ENCODE measurements at regions not wholly inside any gene's neighbourhood (a gene's known extent, or its start where the extent isn't known, plus 50 kb on each side); places are given as distances from the start of the nearest gene placed in this dataset.

DNA sequence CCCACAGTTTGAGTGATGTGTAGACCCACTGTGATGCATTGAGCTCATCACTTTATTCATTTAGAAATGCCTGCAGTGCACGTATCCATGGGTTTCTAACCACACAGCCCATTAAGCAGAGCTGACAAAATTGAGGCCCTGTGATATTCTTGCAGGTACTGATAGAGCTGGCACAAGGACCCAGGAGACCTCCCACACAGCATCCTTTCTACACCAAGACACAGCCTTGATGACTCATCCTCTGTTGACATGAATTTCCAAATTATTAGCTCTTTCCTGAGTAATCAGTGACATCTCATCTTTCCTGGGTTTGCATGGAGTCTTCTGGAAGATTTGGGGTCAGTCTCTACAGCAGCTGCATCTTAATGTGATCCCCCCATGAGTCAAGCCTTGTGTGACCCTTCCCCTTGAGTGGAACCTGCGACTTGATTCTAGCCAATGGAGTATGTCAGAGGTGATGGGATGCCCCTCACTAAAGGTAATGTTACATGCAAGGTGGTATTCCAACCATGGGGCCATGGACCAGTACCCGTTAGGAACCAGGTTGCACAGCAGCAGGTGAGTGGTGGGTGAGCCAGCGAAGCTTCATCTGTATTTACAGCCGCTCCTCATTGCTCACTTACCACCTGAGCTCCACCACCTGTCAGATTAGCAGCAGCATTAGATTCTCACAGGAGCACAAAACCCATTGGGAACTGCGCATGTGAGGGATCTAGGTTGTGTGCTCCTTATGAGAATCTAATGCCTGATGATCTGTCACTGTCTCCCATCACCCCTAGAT is 181.1 kb upstream of the ARL4C start:
- Histone ChIP-seq H3K23ac (ENCODE audit: insufficient read length, low read depth, low read length) (no peak overlapping the region), H3K56ac (ENCODE audit: insufficient read length, low read depth, low read length) (no peak overlapping the region), H4K8ac (replicated peaks; ENCODE audit: insufficient read length, low read depth, low read length) (no peak overlapping the region), H3T11ph (ENCODE audit: low read length) (no peak overlapping the region), H3K18ac (ENCODE audit: insufficient read length, low read depth, low read length) (no peak overlapping the region), H3K27ac (ENCODE audit: insufficient read length, low read depth, low read length) (no peak overlapping the region), H4K20me1 (ENCODE audit: control insufficient read depth, insufficient read depth, insufficient read length) (no peaks in the 10 kb centered on the region), H2BK120ac (ENCODE audit: low read depth, low read length, poor library complexity, severe bottlenecking) (no peak overlapping the region), H3K9me3 (ENCODE audit: control insufficient read depth, low read depth, low read length) (no peaks in the 10 kb centered on the region), H3K27me3 (ENCODE audit: insufficient read depth, low read length) (no peaks in the 10 kb centered on the region), H3K9ac (ENCODE audit: extremely low read depth, insufficient read length, low read length) (no peak overlapping the region), H3K79me2 (ENCODE audit: insufficient read depth, low read length) (no peaks in the 10 kb centered on the region), H3K79me1 (ENCODE audit: insufficient read depth, low read depth, low read length, poor library complexity, severe bottlenecking) (no peaks in the 10 kb centered on the region), H2AFZ (ENCODE audit: low read length) (no peak overlapping the region), H2AK5ac (ENCODE audit: insufficient read length, low read length) (no peak overlapping the region), H2BK5ac (ENCODE audit: insufficient read length, low read length) (no peak overlapping the region), H3K4ac (ENCODE audit: low read depth, low read length) (no peak overlapping the region), H4K91ac (ENCODE audit: insufficient read length, low read depth, low read length) (no peak overlapping the region), H2BK15ac (ENCODE audit: low read depth, low read length) (no peak overlapping the region), H4K5ac (ENCODE audit: insufficient read length, low read depth, low read length) (no peak overlapping the region), H3K23me2 (ENCODE audit: insufficient read length, low read depth, low read length, poor library complexity, severe bottlenecking) (no peaks in the 10 kb centered on the region), H2BK12ac (ENCODE audit: insufficient read length, low read depth, low read length) (no peak overlapping the region), H3K4me1 (ENCODE audit: insufficient read depth, low read length) (peaks cover 12% of the 10 kb centered on the region), H2BK20ac (ENCODE audit: low read depth, low read length, poor library complexity, severe bottlenecking) (no peak overlapping the region), H3K14ac (ENCODE audit: insufficient read depth, low read length) (no peak overlapping the region), H3K4me2 (ENCODE audit: insufficient read depth, insufficient read length, low read length) (no peak overlapping the region)
- no CpG with 5 or more reads among the region's 6 CpGs for WGBS (ENCODE audit: extremely low coverage, insufficient read length, low lambda C conversion rate)
- TF ChIP-seq, protein P1, sequence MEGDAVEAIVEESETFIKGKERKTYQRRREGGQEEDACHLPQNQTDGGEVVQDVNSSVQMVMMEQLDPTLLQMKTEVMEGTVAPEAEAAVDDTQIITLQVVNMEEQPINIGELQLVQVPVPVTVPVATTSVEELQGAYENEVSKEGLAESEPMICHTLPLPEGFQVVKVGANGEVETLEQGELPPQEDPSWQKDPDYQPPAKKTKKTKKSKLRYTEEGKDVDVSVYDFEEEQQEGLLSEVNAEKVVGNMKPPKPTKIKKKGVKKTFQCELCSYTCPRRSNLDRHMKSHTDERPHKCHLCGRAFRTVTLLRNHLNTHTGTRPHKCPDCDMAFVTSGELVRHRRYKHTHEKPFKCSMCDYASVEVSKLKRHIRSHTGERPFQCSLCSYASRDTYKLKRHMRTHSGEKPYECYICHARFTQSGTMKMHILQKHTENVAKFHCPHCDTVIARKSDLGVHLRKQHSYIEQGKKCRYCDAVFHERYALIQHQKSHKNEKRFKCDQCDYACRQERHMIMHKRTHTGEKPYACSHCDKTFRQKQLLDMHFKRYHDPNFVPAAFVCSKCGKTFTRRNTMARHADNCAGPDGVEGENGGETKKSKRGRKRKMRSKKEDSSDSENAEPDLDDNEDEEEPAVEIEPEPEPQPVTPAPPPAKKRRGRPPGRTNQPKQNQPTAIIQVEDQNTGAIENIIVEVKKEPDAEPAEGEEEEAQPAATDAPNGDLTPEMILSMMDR (conservative IDR thresholded peaks at IDR 0.05), result no peak
- no peak overlapping the region for H3K4me3 Mint-ChIP-seq
- peaks cover 5 to 36% (median 7%) of the 10 kb centered on the region in 3 experiments for H3K36me3 Mint-ChIP-seq (ENCODE audit: insufficient read depth in 1 of 3, low read depth in 3 of 3)
- H3K27me3 Mint-ChIP-seq (ENCODE audit: low read depth), result peaks cover 2% of the 10 kb centered on the region; the same call in 1 of the 2 replicates
- H3K9me3 Mint-ChIP-seq, result peaks cover 13 to 24% of the 10 kb centered on the region in 2 experiments; a peak in 4 of 5 replicates
- peak; percentile 5 for DNase-seq
- peaks cover 47 to 52% of the 10 kb centered on the region in 2 experiments for H3K4me1 Mint-ChIP-seq
- no peak overlapping the region for H3K27ac Mint-ChIP-seq
